A549 (cell line): ENCODE measurements at regions not wholly inside any gene's neighbourhood (a gene's known extent, or its start where the extent isn't known, plus 50 kb on each side); places are given as distances from the start of the nearest gene placed in this dataset.

Source experiments
- ATOH8 ChIP-seq: fragments of 250-450 bp; sonication (Bioruptor Pico); IDR thresholded peaks from 2 replicates; pipeline ENCODE4 v1.5.0; 2020; ENCODE audit warnings: low read depth, mild to moderate bottlenecking, moderate library complexity
- CBX2 ChIP-seq: fragments of 200-600 bp; sonication (generic); IDR thresholded peaks from 2 replicates; pipeline ENCODE4 v1.6.1; 2016; ENCODE audit warnings: low read depth, mild to moderate bottlenecking, borderline replicate concordance
- CBX8 ChIP-seq: fragments of 200-600 bp; sonication (generic); IDR thresholded peaks from 2 replicates; pipeline ENCODE4 v1.6.1; 2016
- CEBPB ChIP-seq, 2 experiments: fragments of >200 bp in 1 of 2; sonication (Bioruptor Twin) in 1 of 2; formaldehyde crosslinking in 1 of 2; IDR thresholded peaks; 2 replicates each; pipeline ENCODE4 v1.6.1; 2012 to 2016
- CHD2 ChIP-seq: fragments of 150-350 bp; IDR thresholded peaks from 2 replicates; pipeline ENCODE4 v1.6.1; 2014; ENCODE audit warnings: low read length; ENCODE audit not compliant: partially characterized antibody
- CHD4 ChIP-seq: fragments of 200-600 bp; sonication (generic); IDR thresholded peaks from 2 replicates; pipeline ENCODE4 v1.6.1; 2016; ENCODE audit warnings: antibody characterized with exemption, mild to moderate bottlenecking, borderline replicate concordance
- CTCF ChIP-seq: fragments of >200 bp; sonication (Bioruptor Twin); formaldehyde crosslinking; IDR thresholded peaks from 3 replicates; pipeline ENCODE4 v1.5.1; 2016
- E2F6 ChIP-seq: IDR thresholded peaks from 2 replicates; pipeline ENCODE4 v1.6.1; 2012; ENCODE audit warnings: low read depth, borderline replicate concordance
- EHF ChIP-seq: fragments of 250-450 bp; sonication (Bioruptor Pico); IDR thresholded peaks from 2 replicates; pipeline ENCODE4 v1.5.0; 2020; ENCODE audit warnings: mild to moderate bottlenecking
- EHMT2 ChIP-seq: fragments of 200-600 bp; sonication (generic); IDR thresholded peaks from 2 replicates; pipeline ENCODE4 v1.6.1; 2016; ENCODE audit warnings: antibody characterized with exemption, low read depth, mild to moderate bottlenecking, moderate library complexity
- EP300 ChIP-seq, 2 experiments: fragments of >200 bp; sonication (Bioruptor Twin); formaldehyde crosslinking; IDR thresholded peaks; 2 replicates in 1 of 2; 3 replicates in 1 of 2; pipeline ENCODE4 v1.6.1; 2016 to 2017
- FOXS1 ChIP-seq: fragments of 250-450 bp; sonication (Bioruptor Pico); IDR thresholded peaks from 2 replicates; pipeline ENCODE4 v1.5.0; 2020; ENCODE audit warnings: mild to moderate bottlenecking, moderate library complexity
- HDAC2 ChIP-seq: fragments of 200-600 bp; sonication (generic); IDR thresholded peaks from 2 replicates; pipeline ENCODE4 v1.6.1; 2016
- HEYL ChIP-seq: fragments of 250-450 bp; sonication (Bioruptor Pico); IDR thresholded peaks from 2 replicates; pipeline ENCODE4 v1.8.0; 2021; ENCODE audit warnings: mild to moderate bottlenecking, moderate library complexity
- HOXA7 ChIP-seq: fragments of 250-450 bp; sonication (Bioruptor Pico); IDR thresholded peaks from 2 replicates; pipeline ENCODE4 v1.5.0; 2020; ENCODE audit warnings: mild to moderate bottlenecking, moderate library complexity
- HOXB13 ChIP-seq: fragments of 250-450 bp; sonication (Bioruptor Pico); IDR thresholded peaks from 2 replicates; pipeline ENCODE4 v1.5.0; 2020; ENCODE audit warnings: low read depth, mild to moderate bottlenecking, moderate library complexity
- JUN ChIP-seq, 2 experiments: fragments of >200 bp; sonication (Bioruptor Twin); formaldehyde crosslinking; IDR thresholded peaks; 2 replicates in 1 of 2; 3 replicates in 1 of 2; pipeline ENCODE4 v1.6.1; 2016 to 2017
- JUNB ChIP-seq: fragments of >200 bp; sonication (Bioruptor Twin); formaldehyde crosslinking; IDR thresholded peaks from 2 replicates; pipeline ENCODE4 v1.6.1; 2016
- MAZ ChIP-seq: fragments of 150-350 bp; IDR thresholded peaks from 2 replicates; pipeline ENCODE4 v1.6.1; 2014; ENCODE audit warnings: antibody characterized with exemption, low read depth, low read length, borderline replicate concordance
- NFE2L2 ChIP-seq: fragments of 150-350 bp; conservative IDR thresholded peaks from 2 replicates; pipeline ENCODE4 v1.6.1; 2014; ENCODE audit warnings: low read length
- NPAS2 ChIP-seq: fragments of 250-450 bp; sonication (Bioruptor Pico); IDR thresholded peaks from 2 replicates; pipeline ENCODE4 v1.8.0; 2022; ENCODE audit warnings: mild to moderate bottlenecking, moderate library complexity, borderline replicate concordance
- PHF8 ChIP-seq: fragments of 200-600 bp; sonication (generic); IDR thresholded peaks from 2 replicates; pipeline ENCODE4 v1.6.1; 2016; ENCODE audit warnings: low read depth, mild to moderate bottlenecking, antibody characterized with exemption, moderate library complexity, borderline replicate concordance
- POLR2AphosphoS2 ChIP-seq: conservative IDR thresholded peaks from 2 replicates; pipeline ENCODE4 v1.6.1; 2012; ENCODE audit warnings: low read length, improper control_type of control experiment, inconsistent platforms
- RARB ChIP-seq: fragments of 250-450 bp; sonication (Bioruptor Pico); IDR thresholded peaks from 2 replicates; pipeline ENCODE4 v1.8.0; 2021; ENCODE audit warnings: mild to moderate bottlenecking, moderate library complexity
- REST ChIP-seq: fragments of 200-600 bp; sonication (generic); IDR thresholded peaks from 2 replicates; pipeline ENCODE4 v1.6.1; 2016; ENCODE audit warnings: antibody characterized with exemption, mild to moderate bottlenecking, moderate library complexity
- RNF2 ChIP-seq: fragments of 200-600 bp; sonication (generic); IDR thresholded peaks from 2 replicates; pipeline ENCODE4 v1.6.1; 2016; ENCODE audit warnings: low read depth, mild to moderate bottlenecking, antibody characterized with exemption, moderate library complexity, borderline replicate concordance
- SREBF2 ChIP-seq: fragments of 450-650 bp; IDR thresholded peaks from 2 replicates; pipeline ENCODE4 v1.6.1; 2014; ENCODE audit warnings: mild to moderate bottlenecking, moderate library complexity
- TFCP2L1 ChIP-seq: fragments of 250-450 bp; sonication (Bioruptor Pico); IDR thresholded peaks from 2 replicates; pipeline ENCODE4 v1.5.0; 2021; ENCODE audit warnings: mild to moderate bottlenecking
- ZFP36 ChIP-seq: fragments of 450-650 bp; IDR thresholded peaks from 2 replicates; pipeline ENCODE4 v1.6.1; 2014; ENCODE audit warnings: borderline replicate concordance; ENCODE audit not compliant: partially characterized antibody
- ZNF302 ChIP-seq: fragments of 250-450 bp; sonication (Bioruptor Pico); IDR thresholded peaks from 2 replicates; pipeline ENCODE4 v1.9.0; 2021; ENCODE audit warnings: inconsistent platforms, mild to moderate bottlenecking, moderate library complexity
- TF ChIP-seq, protein P1 (sequence below): fragments of 150-350 bp; IDR thresholded peaks from 2 replicates; pipeline ENCODE4 v1.6.1; 2014; ENCODE audit warnings: low read depth, mild to moderate bottlenecking, low read length
- TF ChIP-seq, protein P2 (sequence below): IDR thresholded peaks from 2 replicates; pipeline ENCODE4 v1.6.1; 2012
- TF ChIP-seq, protein P3 (sequence below): fragments of >200 bp; sonication (Bioruptor Twin); formaldehyde crosslinking; IDR thresholded peaks from 2 replicates; pipeline ENCODE4 v1.6.1; 2016
- TF ChIP-seq, protein P4 (sequence below): fragments of >200 bp; sonication (Bioruptor Twin); formaldehyde crosslinking; IDR thresholded peaks from 3 replicates; pipeline ENCODE4 v1.6.1; 2016

DNA sequence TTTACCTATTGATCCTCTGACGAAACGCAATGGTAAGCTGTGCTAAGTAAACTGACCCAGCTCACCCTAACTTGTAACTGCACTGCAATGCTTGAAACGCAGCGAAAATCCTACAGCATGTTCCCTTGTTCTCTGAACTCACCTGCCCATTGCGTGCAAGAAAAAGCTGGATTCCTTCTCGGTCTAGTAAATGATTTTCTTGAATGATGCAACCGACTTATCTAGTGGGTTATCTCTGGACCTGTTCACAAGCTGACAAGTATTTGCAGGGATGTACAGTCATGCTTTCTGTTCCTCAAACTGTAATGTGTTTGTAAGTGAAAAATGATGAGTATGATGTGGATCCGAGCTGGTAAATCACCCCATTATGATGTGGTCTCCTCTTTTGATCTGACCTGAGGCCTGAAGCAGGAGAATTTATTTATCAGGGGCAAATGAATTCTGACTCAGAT is 140.1 kb downstream of the BTC start (continued):
- TF ChIP-seq HEYL: no peak
- TF ChIP-seq POLR2AphosphoS2: no peak
- TF ChIP-seq NFE2L2: 0 out of 2 replicates have a peak, but pooled peaks have one; percentile 37
- peak; percentile 100 for TF ChIP-seq EP300 (IDR thresholded peaks at IDR 0.05)
- TF ChIP-seq CHD4: no peak
- peak; percentile 95 to 99 for TF ChIP-seq CEBPB (IDR thresholded peaks at IDR 0.05)
- peak; percentile 19 for TF ChIP-seq EHF (CRISPR knock-in tag)
- TF ChIP-seq MAZ: no peak
- TF ChIP-seq REST: no peak
- TF ChIP-seq EHMT2: no peak
- no peak for TF ChIP-seq HOXB13 (CRISPR knock-in tag)
- TF ChIP-seq JUN (IDR thresholded peaks at IDR 0.05): peak; percentile 99
- no peak for TF ChIP-seq ZNF302 (CRISPR knock-in tag)
- no peak for TF ChIP-seq SREBF2
- TF ChIP-seq FOXS1 (CRISPR knock-in tag): peak; percentile 13; the same call in 1 of the 2 replicates
- no peak for TF ChIP-seq HDAC2
- TF ChIP-seq ATOH8 (CRISPR knock-in tag): 0 out of 2 replicates have a peak, but pooled peaks have one; percentile 24
- TF ChIP-seq, protein P1, sequence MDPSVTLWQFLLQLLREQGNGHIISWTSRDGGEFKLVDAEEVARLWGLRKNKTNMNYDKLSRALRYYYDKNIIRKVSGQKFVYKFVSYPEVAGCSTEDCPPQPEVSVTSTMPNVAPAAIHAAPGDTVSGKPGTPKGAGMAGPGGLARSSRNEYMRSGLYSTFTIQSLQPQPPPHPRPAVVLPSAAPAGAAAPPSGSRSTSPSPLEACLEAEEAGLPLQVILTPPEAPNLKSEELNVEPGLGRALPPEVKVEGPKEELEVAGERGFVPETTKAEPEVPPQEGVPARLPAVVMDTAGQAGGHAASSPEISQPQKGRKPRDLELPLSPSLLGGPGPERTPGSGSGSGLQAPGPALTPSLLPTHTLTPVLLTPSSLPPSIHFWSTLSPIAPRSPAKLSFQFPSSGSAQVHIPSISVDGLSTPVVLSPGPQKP: no peak
- TF ChIP-seq E2F6: 0 out of 2 replicates have a peak, but pooled peaks have one; percentile 26
- TF ChIP-seq RARB (CRISPR knock-in tag): peak; percentile 82; the same call in 1 of the 2 replicates
- TF ChIP-seq, protein P2, sequence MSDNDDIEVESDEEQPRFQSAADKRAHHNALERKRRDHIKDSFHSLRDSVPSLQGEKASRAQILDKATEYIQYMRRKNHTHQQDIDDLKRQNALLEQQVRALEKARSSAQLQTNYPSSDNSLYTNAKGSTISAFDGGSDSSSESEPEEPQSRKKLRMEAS: peak; percentile 95
- no peak for TF ChIP-seq CTCF
- no peak for TF ChIP-seq CBX8
- no peak for TF ChIP-seq ZFP36
- 0 out of 2 replicates have a peak, but pooled peaks have one; percentile 0 for TF ChIP-seq TFCP2L1 (CRISPR knock-in tag)
- TF ChIP-seq PHF8: no peak
- TF ChIP-seq, protein P3, sequence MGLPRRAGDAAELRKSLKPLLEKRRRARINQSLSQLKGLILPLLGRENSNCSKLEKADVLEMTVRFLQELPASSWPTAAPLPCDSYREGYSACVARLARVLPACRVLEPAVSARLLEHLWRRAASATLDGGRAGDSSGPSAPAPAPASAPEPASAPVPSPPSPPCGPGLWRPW: peak; percentile 81
- no peak for TF ChIP-seq HOXA7 (CRISPR knock-in tag)
- TF ChIP-seq CHD2: no peak
- no peak for TF ChIP-seq CBX2
- TF ChIP-seq RNF2: no peak
- TF ChIP-seq JUNB: peak; percentile 99
- TF ChIP-seq, protein P4, sequence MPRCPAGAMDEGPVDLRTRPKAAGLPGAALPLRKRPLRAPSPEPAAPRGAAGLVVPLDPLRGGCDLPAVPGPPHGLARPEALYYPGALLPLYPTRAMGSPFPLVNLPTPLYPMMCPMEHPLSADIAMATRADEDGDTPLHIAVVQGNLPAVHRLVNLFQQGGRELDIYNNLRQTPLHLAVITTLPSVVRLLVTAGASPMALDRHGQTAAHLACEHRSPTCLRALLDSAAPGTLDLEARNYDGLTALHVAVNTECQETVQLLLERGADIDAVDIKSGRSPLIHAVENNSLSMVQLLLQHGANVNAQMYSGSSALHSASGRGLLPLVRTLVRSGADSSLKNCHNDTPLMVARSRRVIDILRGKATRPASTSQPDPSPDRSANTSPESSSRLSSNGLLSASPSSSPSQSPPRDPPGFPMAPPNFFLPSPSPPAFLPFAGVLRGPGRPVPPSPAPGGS: peak; percentile 97
- TF ChIP-seq NPAS2 (CRISPR knock-in tag): no peak
